ENCODE measurements at regions not wholly inside any gene's neighbourhood (a gene's known extent, or its start where the extent isn't known, plus 50 kb on each side); places are given as distances from the start of the nearest gene placed in this dataset.

DNA sequence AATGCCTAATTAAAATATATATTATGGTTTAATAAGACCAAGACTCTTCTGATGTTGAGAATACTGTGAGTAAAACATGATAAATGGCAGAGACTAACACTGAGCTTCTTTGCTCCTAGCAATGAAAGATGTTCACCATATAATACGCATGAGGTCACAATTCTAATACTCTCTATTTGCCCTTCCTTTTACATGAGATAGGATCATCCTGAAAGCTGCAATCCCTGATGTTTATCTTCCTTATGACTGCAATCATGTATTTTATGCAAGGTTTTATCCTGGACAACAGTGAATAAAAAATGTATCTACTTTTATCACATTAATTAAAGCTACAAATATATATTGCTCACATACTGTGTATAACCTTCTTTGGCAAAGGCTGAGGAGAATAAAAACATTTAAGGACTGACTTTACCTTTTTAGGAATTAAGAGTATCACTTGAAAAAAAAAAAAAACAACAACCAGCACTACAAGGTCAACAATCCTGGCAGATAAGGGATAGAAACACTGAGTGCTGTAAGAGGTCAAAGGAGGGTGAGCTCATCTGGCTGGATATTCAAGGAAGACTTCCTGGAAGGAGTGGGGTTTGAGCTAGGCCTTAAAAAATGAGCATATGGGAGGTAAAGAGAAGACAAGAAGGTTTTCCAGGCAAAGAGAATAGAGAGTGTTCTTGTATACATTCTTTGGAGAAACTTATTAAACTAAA, 99.9 kb downstream of the AREG start:
- no peak for DNase-seq (ENCODE audit: extremely low spot score)
- POLR2A ChIA-PET: no interaction called here
- CTCF ChIA-PET: interaction anchor here (0.6 kb wide), 1 partner anchor 238 kb away, joined by 3 read pairs; no protein-coding TSS in a partner anchor
- TF ChIP-seq BHLHE40 (IDR thresholded peaks at IDR 0.05; ENCODE audit: borderline replicate concordance) (no peak), FOXA1 (IDR thresholded peaks at IDR 0.05) (no peak), ZNF384 (IDR thresholded peaks at IDR 0.05) (no peak), NFRKB (IDR thresholded peaks at IDR 0.05) (no peak), L3MBTL2 (conservative IDR thresholded peaks at IDR 0.05) (no peak), FOXM1 (IDR thresholded peaks at IDR 0.05; ENCODE audit: borderline replicate concordance) (no peak), SUZ12 (IDR thresholded peaks at IDR 0.05) (no peak), HDGF (IDR thresholded peaks at IDR 0.05; ENCODE audit: borderline replicate concordance) (no peak), FOXK2 (IDR thresholded peaks at IDR 0.05) (no peak), PKNOX1 (IDR thresholded peaks at IDR 0.05) (no peak), ELF4 (IDR thresholded peaks at IDR 0.05) (no peak), SP1 (IDR thresholded peaks at IDR 0.05) (no peak), LEF1 (IDR thresholded peaks at IDR 0.05; ENCODE audit: borderline replicate concordance) (no peak), TARDBP (IDR thresholded peaks at IDR 0.05) (no peak), ARNT (IDR thresholded peaks at IDR 0.05) (no peak), CTBP1 (IDR thresholded peaks at IDR 0.05; ENCODE audit: borderline replicate concordance) (no peak)

- CTCF ChIA-PET: interaction anchor here (0.6 kb wide), 1 partner anchor 239 kb away, joined by 3 read pairs; no protein-coding TSS in a partner anchor
- POLR2A ChIA-PET: no interaction called here
- TF ChIP-seq ARNT (IDR thresholded peaks at IDR 0.05): no peak
- no peak for TF ChIP-seq CTBP1 (IDR thresholded peaks at IDR 0.05; ENCODE audit: borderline replicate concordance)
- TF ChIP-seq FOXA1 (IDR thresholded peaks at IDR 0.05): no peak
- no peak for TF ChIP-seq NFRKB (IDR thresholded peaks at IDR 0.05)
- TF ChIP-seq BHLHE40 (IDR thresholded peaks at IDR 0.05; ENCODE audit: borderline replicate concordance): no peak
- no peak for TF ChIP-seq FOXK2 (IDR thresholded peaks at IDR 0.05)
- TF ChIP-seq SUZ12 (IDR thresholded peaks at IDR 0.05): no peak
- no peak for TF ChIP-seq FOXM1 (IDR thresholded peaks at IDR 0.05; ENCODE audit: borderline replicate concordance)
- TF ChIP-seq ELF4 (IDR thresholded peaks at IDR 0.05): no peak
- no peak for TF ChIP-seq LEF1 (IDR thresholded peaks at IDR 0.05; ENCODE audit: borderline replicate concordance)
- no peak for TF ChIP-seq HDGF (IDR thresholded peaks at IDR 0.05; ENCODE audit: borderline replicate concordance)
- TF ChIP-seq PKNOX1 (IDR thresholded peaks at IDR 0.05): no peak
- TF ChIP-seq L3MBTL2 (conservative IDR thresholded peaks at IDR 0.05): no peak
- no peak for TF ChIP-seq SP1 (IDR thresholded peaks at IDR 0.05)
- no peak for TF ChIP-seq ZNF384 (IDR thresholded peaks at IDR 0.05)
- DNase-seq (ENCODE audit: extremely low spot score): no peak
Observed at GRCh38 chr4:74545448-74545847, 100.5 kb downstream of the AREG start.

GRCh38 chr4:74546057-74546456, 101.1 kb downstream of the AREG start:
- ChIA-PET CTCF (no interaction called here), POLR2A (no interaction called here)
- DNase-seq (ENCODE audit: extremely low spot score): no peak
- TF ChIP-seq ARNT (IDR thresholded peaks at IDR 0.05): no peak
- TF ChIP-seq BHLHE40 (IDR thresholded peaks at IDR 0.05; ENCODE audit: borderline replicate concordance): no peak

DNA sequence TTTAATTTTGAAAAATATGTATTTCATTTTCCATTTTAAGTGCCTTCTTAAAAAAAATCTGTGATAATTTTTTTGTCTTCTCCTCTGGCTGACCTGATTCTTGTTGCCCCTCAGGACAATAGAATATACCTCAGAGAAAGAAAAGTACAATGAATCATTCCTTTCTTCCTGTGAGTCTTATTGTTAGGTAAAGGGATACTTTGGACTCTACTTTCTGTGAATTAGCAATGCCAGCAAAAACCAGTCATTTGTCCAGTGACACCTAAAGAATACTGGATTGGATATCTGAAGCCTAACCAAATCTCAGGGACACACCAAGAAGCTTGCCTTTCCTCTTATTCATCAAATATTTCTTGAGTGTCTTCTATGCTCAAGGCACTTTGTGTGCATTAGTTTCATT, 102.1 kb downstream of the AREG start:
- CTCF ChIA-PET: no interaction called here
- POLR2A ChIA-PET: no interaction called here
- TF ChIP-seq BHLHE40 (IDR thresholded peaks at IDR 0.05; ENCODE audit: borderline replicate concordance): no peak
- no peak for TF ChIP-seq NFRKB (IDR thresholded peaks at IDR 0.05)
- TF ChIP-seq ARNT (IDR thresholded peaks at IDR 0.05): no peak
- no peak for TF ChIP-seq FOXK2 (IDR thresholded peaks at IDR 0.05)
- TF ChIP-seq CTBP1 (IDR thresholded peaks at IDR 0.05; ENCODE audit: borderline replicate concordance): no peak
- TF ChIP-seq FOXA1 (IDR thresholded peaks at IDR 0.05): no peak
- TF ChIP-seq L3MBTL2 (conservative IDR thresholded peaks at IDR 0.05): no peak
- no peak for TF ChIP-seq FOXM1 (IDR thresholded peaks at IDR 0.05; ENCODE audit: borderline replicate concordance)
- no peak for TF ChIP-seq ELF4 (IDR thresholded peaks at IDR 0.05)
- TF ChIP-seq SUZ12 (IDR thresholded peaks at IDR 0.05): no peak
- TF ChIP-seq LEF1 (IDR thresholded peaks at IDR 0.05; ENCODE audit: borderline replicate concordance): no peak
- no peak for TF ChIP-seq HDGF (IDR thresholded peaks at IDR 0.05; ENCODE audit: borderline replicate concordance)
- TF ChIP-seq PKNOX1 (IDR thresholded peaks at IDR 0.05): no peak
- no peak for TF ChIP-seq ZNF384 (IDR thresholded peaks at IDR 0.05)
- TF ChIP-seq TARDBP (IDR thresholded peaks at IDR 0.05): no peak
- no peak for TF ChIP-seq SP1 (IDR thresholded peaks at IDR 0.05)
- DNase-seq (ENCODE audit: extremely low spot score): no peak

DNA sequence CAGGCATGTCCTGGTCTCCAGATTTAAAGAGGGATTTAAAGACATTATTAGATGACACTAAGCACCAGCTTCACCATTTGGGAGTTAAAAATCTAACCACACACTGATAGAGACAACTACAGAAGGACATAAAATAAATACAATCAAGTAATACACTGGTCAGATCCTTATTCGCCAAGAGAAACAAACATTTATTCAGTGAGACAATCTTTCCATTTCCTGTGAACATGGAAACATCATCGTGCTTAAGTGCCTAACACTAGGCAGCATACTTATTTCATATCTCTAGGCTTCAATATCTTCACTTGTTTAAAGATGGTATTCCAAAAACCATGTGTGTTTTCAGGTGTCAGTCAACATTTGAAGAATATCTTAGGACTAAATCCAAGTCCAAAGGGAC, 103.6 kb downstream of the AREG start:
- no peak for TF ChIP-seq ARNT (IDR thresholded peaks at IDR 0.05)
- TF ChIP-seq SP1 (IDR thresholded peaks at IDR 0.05): no peak
- no peak for TF ChIP-seq BHLHE40 (IDR thresholded peaks at IDR 0.05; ENCODE audit: borderline replicate concordance)
- TF ChIP-seq FOXA1 (IDR thresholded peaks at IDR 0.05): no peak
- TF ChIP-seq NFRKB (IDR thresholded peaks at IDR 0.05): no peak
- TF ChIP-seq TARDBP (IDR thresholded peaks at IDR 0.05): no peak
- no peak for TF ChIP-seq CTBP1 (IDR thresholded peaks at IDR 0.05; ENCODE audit: borderline replicate concordance)
- TF ChIP-seq LEF1 (IDR thresholded peaks at IDR 0.05; ENCODE audit: borderline replicate concordance): no peak
- TF ChIP-seq FOXK2 (IDR thresholded peaks at IDR 0.05): no peak
- TF ChIP-seq PKNOX1 (IDR thresholded peaks at IDR 0.05): no peak
- TF ChIP-seq FOXM1 (IDR thresholded peaks at IDR 0.05; ENCODE audit: borderline replicate concordance): no peak
- no peak for TF ChIP-seq ELF4 (IDR thresholded peaks at IDR 0.05)
- no peak for TF ChIP-seq HDGF (IDR thresholded peaks at IDR 0.05; ENCODE audit: borderline replicate concordance)
- CTCF ChIA-PET: no interaction called here
- DNase-seq (ENCODE audit: extremely low spot score): no peak
- POLR2A ChIA-PET: no interaction called here
